OCI-M2 (cell line): ENCODE measurements at regions not wholly inside any gene's neighbourhood (a gene's known extent, or its start where the extent isn't known, plus 50 kb on each side); places are given as distances from the start of the nearest gene placed in this dataset.
"Not testable (repeated sequence)": the region's sequence is repeated elsewhere in the genome, so short reads cannot be mapped to it uniquely, and the experiment has no call there.

Experiments used
- DNase-seq: peaks from one replicate; lab custom pipeline; 2025; ENCODE audit not compliant: unreplicated experiment; lab: John Stamatoyannopoulos, UW

DNA sequence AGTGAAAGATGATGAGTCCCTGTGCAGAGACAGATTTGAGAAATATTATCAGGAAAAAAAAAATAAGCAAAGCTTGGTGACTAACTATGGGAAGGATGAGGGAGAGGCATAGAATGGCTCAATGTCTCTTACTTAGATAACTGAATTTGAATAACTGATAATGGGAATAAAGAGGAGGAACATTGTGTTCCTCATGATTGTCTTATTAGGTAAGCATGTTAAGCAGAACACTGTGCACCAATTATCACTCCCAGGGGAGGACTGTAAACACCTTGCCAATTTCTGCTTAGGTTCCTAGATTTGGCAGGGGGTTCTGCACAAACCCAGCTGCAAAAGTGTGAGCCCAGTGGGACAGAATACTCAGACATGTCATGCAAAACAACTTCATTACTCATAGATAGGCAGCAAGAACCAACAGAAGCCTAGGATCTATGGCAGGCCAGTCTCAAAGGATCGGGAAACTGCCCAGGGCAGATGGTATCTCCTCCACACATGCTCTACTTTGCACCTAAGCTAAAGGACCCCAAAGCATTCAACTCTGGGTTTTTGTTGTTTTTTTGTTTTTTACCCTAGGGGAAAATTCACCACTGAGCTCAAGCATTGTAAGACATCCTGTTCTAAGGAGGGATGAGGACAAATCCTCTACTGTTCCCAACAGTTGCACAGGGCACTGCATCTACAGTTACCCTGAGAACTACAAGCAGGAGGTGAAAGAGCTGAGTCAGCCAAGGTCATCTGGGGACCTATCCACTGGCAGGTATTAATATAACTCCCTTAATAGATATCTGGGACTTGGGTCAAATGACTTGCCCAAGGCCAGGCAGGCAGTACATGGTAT lies 907.0 kb downstream of the RAPGEF2 start:
- no peak for DNase-seq

- no peak for DNase-seq
Measured at GRCh38 chr4:160019936-160020335, 917.1 kb downstream of the RAPGEF2 start.

DNA sequence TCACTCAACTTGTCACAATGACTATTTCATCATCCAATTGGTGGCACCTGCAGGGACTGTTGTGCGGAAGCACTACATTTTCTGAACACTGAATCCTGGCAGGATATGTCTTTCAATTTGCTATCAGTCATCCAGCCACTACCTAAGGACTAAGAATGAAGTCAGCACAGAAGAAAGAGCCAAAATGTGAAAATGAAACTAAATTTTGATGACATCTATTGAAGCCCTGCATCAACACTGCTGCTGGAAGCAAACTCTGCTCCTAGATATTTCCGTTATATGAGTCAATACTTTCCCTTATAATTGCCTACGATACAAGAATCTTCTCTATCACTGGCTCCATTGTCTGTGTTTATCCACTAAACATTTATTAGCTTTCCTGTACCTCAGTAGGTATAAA lies 917.9 kb downstream of the RAPGEF2 start:
- no peak for DNase-seq

GRCh38 chr4:160021870-160022269 lies 919.0 kb downstream of the RAPGEF2 start:
- no peak for DNase-seq

GRCh38 chr4:160026721-160027120 lies 923.8 kb downstream of the RAPGEF2 start:
- no peak for DNase-seq

- no peak for DNase-seq
Measured at GRCh38 chr4:160034501-160034900, 931.6 kb downstream of the RAPGEF2 start.

DNA sequence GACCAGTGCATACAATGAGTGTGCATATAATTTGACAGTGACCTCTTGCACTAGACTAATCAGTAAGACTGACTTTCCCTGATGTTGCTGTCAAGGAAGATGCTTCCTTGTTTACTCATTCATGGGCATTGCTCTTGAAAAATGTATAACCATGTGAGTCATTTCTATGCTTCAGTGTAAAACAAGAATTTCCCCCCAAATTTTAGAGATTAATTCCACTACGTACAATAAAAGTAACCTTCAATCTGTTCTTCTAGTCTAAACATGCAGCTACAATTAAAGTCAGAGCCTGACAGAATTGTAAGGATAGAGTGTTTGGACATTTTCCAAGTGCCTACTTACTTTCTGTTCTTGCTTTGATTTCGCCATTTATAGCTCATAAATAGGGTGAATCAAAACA lies 935.7 kb downstream of the RAPGEF2 start:
- DNase-seq: no peak

- no peak for DNase-seq
Measured at GRCh38 chr4:160044693-160045092, 941.8 kb downstream of the RAPGEF2 start.

- DNase-seq: no peak
Measured at GRCh38 chr4:160082432-160083207, 979.7 kb downstream of the RAPGEF2 start.

DNA sequence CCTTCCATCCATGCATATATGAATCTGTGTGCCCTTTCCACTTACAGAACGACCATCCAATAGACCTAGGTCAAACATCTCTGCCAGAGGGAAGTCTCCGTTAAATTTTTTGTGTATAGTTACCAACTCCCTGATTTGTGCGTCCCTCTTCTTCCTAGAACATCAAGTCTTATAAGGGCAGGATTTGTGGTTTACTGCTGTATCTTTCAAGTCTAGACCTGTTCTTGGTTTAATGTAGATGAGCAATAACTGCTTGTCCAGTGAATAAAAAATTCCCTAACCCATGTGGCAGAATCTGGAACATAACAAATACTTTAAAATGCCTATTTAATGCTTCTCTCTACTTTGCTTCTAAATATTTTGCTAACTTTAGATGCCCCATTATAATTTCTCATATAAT lies 988.8 kb downstream of the RAPGEF2 start:
- no peak for DNase-seq

DNA sequence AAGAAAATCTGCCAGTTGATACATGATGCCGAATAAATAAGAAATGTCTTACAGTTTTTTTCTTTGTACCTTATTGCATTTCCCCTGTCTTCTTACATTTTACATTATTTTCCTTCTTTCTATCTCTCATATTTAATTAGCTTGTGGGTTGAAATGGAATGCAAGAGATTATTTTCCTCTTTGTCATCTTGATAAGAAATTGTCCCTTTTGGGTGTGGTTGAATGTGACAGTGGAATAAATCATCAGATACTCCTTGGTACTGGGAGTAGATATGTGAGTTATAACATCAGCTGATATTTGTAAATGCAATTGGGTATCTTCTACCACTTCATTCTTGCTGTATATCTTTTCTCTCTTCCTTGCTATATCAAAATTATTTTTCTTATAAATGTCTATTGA lies 997.4 kb downstream of the RAPGEF2 start:
- no peak for DNase-seq

GRCh38 chr4:160110891-160111290 lies 1008.0 kb downstream of the RAPGEF2 start:
- no peak for DNase-seq

GRCh38 chr4:160117686-160118085 lies 1014.8 kb downstream of the RAPGEF2 start:
- no peak for DNase-seq

DNA sequence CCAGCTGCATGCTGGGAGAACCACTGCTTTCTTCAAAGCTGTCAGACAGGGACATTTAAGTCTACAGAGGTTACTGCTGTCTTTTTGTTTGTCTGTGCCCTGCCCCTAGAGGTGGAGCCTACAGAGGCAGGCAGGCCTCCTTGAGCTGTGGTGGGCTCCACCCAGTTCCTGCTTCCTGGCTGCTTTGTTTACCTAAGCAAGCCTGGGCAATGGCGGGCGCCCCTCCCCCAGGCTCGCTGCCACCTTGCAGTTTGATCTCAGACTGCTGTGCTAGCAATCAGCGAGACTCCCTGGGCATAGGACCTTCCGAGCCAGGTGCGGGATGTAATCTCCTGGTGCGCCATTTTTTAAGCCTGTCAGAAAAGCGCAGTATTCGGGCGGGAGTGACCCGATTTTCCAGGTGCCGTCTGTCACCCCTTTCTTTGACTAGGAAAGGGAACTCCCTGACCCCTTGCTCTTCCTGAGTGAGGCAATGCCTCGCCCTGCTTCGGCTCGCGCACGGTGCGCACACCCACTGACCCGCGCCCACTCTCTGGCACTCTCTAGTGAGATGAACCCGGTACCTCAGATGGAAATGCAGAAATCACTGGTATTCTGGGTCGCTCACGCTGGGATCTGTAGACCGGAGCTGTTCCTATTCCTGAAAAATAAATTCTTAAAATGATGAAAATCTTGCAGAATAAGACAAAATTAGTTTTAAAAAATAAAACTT lies 1022.9 kb downstream of the RAPGEF2 start:
- not testable (repeated sequence) for DNase-seq

- no peak for DNase-seq
Measured at GRCh38 chr4:160127211-160127610, 1024.3 kb downstream of the RAPGEF2 start.

- DNase-seq: no peak
Measured at GRCh38 chr4:160129439-160129838, 1026.6 kb downstream of the RAPGEF2 start.

DNA sequence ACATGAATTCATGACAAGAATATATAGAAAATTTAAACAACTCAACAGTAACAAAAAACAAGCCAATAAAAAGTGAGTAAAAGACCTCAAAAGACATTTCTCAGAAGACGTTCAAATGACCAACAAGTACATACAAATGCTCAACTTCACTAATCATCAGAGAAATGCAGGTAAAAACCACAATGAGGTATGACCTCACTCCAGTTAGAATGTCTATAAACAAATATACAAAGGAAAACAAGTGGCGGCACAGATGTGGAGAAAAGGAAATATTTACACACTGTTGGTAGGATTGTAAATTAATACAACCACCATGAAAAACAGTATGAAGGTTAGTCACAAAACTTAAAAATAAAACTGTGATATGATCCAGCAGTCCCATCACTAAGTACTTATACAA lies 1033.1 kb downstream of the RAPGEF2 start:
- no peak for DNase-seq

DNA sequence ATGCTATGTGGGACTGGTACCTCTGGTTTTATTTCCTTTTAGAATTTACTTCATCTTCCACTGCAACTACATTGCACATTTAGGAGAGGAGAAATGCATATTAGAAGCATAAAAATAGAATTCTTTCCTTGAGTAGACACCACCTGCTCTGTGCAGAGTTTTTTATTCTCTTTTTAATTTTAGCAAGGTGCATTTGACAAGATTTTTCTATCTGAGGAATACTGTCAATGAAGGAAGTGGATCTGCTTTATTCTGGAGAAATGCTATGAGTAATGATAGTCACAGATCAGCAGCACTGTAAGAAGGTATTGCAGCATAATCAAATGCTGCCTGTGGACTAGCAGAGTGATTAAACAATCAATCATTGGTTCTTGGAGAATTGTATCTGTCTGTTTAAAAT lies 1038.3 kb downstream of the RAPGEF2 start:
- no peak for DNase-seq

- DNase-seq: no peak
Measured at GRCh38 chr4:160142579-160142978, 1039.7 kb downstream of the RAPGEF2 start.

- no peak for DNase-seq
Measured at GRCh38 chr4:160143574-160143973, 1040.7 kb downstream of the RAPGEF2 start.

GRCh38 chr4:160159457-160159856 lies 1056.6 kb downstream of the RAPGEF2 start:
- no peak for DNase-seq

DNA sequence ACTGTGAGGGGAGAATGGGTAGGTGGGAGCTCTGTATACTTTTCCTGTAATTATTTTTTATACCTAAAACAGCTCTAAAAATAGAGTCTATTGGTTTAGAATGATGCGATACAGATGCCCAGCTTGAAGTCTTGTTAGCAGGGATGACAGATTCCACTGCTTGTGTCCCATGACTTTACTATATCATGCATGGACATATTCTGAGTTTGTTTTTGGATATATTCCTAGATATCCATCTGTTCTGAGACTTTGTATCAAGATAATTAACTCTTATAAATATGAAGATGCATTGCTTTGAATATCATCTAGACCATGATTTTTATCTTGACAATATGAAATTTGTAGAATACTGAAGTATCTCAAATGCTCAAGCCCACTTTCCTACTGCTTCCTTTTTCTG lies 1058.1 kb downstream of the RAPGEF2 start:
- no peak for DNase-seq
